Activated T-helper 1 cell treated with anti-CD3 and anti-CD28 coated beads, Interleukin-12 subunit alpha, Interleukin-12 subunit beta, Interleukin-2, Interleukin-4 antibody, amounts not matched to agents 30 ng/mL and 10 ng/mL and 1 ng/mL, durations not matched to agents 14 hours and 24 hours and 36 hours (primary cell): ENCODE measurements at regions not wholly inside any gene's neighbourhood (a gene's known extent, or its start where the extent isn't known, plus 50 kb on each side); places are given as distances from the start of the nearest gene placed in this dataset.
"Not testable (repeated sequence)": the region's sequence is repeated elsewhere in the genome, so short reads cannot be mapped to it uniquely, and the experiment has no call there.

Experiments
- DNase-seq: peaks from one replicate; pipeline ENCODE4 v3.0.0; 2021; ENCODE audit warnings: low spot score
- H3K27ac Mint-ChIP-seq: one replicate; pipeline ENCODE4 v1.8.0; 2021; ENCODE audit warnings: mild to moderate bottlenecking, mixed read lengths
- H3K27me3 Mint-ChIP-seq: one replicate; pipeline ENCODE4 v1.8.0; 2022; ENCODE audit warnings: mild to moderate bottlenecking, moderate library complexity, mixed read lengths; ENCODE audit not compliant: insufficient read depth
- H3K36me3 Mint-ChIP-seq: one replicate; pipeline ENCODE4 v1.8.0; 2021; ENCODE audit warnings: low read depth, mixed read lengths
- H3K4me1 Mint-ChIP-seq: one replicate; pipeline ENCODE4 v1.8.0; 2021; ENCODE audit warnings: low read depth, mixed read lengths
- H3K4me3 Mint-ChIP-seq: one replicate; pipeline ENCODE4 v1.8.0; 2021; ENCODE audit warnings: mild to moderate bottlenecking, moderate library complexity, mixed read lengths
- H3K9me3 Mint-ChIP-seq: one replicate; pipeline ENCODE4 v1.8.0; 2021; ENCODE audit warnings: mixed read lengths
- intact Hi-C: fragments of 100-400 bp; cut with micrococcal nuclease; formaldehyde crosslinking; loops from one replicate; pipeline ENCODE4 v1.15.1; 2024

DNA sequence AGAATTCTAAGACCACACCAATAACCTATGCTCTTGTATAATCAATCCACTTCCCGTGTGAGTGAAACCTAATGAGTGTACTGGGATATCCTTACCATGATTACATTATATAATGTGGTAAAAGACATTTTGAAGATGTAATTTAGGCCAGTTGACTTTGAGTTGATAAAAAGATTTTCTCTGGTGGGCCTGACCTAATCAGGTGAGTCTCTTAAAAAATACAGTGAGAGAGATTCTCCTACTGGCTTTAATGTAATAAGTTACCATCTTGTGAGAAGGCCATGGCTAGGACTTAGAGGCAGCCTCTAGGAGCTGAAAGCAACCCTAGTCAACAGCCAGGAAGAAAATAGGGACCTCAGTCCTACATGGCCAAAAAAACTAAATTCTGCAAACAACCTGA, 847.7 kb upstream of the HS3ST5 start:
- Mint-ChIP-seq H3K4me3 (no peak overlapping the region), H3K36me3 (no peaks in the 10 kb centered on the region), H3K27me3 (no peaks in the 10 kb centered on the region), H3K9me3 (no peaks in the 10 kb centered on the region), H3K4me1 (no peaks in the 10 kb centered on the region), H3K27ac (no peak overlapping the region)
- DNase-seq = no peak
- intact Hi-C loops = no loop called here

GRCh38 chr6:115175456-115175855, 832.6 kb upstream of the HS3ST5 start:
- H3K9me3 Mint-ChIP-seq, H3K27me3 Mint-ChIP-seq, intact Hi-C loops, H3K27ac Mint-ChIP-seq, H3K4me3 Mint-ChIP-seq, DNase-seq, H3K36me3 Mint-ChIP-seq, H3K4me1 Mint-ChIP-seq: not testable (repeated sequence)

DNA sequence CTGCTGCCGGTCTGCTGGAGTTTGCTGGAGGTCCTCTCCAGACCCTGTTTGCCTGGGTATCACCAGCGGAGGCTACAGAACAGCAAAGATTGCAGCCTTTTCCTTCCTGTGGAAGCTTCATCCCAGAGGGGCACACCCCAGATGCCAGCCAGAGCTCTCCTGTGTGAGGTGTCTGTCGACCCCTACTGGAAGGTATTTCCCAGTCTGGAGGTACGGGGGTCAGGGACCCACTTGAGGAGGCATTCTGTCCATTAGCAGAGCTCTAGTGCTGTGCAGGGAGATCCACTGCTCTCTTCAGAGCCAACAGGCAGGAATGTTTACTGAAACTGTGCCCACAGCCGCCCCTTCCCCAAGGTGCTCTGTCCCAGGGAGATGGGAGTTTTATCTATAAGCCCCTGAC, 823.1 kb upstream of the HS3ST5 start:
- H3K36me3 Mint-ChIP-seq, H3K4me3 Mint-ChIP-seq, H3K4me1 Mint-ChIP-seq, DNase-seq, H3K9me3 Mint-ChIP-seq, intact Hi-C loops, H3K27me3 Mint-ChIP-seq, H3K27ac Mint-ChIP-seq: not testable (repeated sequence)

DNA sequence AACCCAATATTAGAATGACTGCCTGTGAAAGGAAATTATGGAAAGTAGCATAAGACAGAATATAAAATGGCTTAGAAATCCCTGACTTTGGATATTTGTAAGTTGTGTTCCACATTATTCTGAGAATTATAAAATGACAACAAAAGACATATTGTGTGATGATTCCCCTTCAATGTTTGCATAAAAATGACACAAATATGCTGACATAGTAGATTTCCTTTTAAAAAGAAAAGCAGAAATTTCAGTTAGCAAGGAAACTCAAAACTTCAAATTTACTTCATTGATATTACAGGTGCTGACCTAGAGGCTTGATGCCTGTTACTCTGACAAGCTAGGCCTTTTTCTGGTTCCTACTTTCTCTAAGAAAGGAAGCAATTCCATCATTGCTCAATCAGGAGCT, 816.9 kb upstream of the HS3ST5 start:
- Mint-ChIP-seq H3K4me1 (no peaks in the 10 kb centered on the region), H3K4me3 (no peak overlapping the region), H3K9me3 (peaks cover 15% of the 10 kb centered on the region), H3K36me3 (no peaks in the 10 kb centered on the region), H3K27me3 (no peaks in the 10 kb centered on the region), H3K27ac (no peak overlapping the region)
- no peak for DNase-seq
- intact Hi-C loops = no loop called here

- peaks cover 11% of the 10 kb centered on the region for H3K9me3 Mint-ChIP-seq
- H3K27ac Mint-ChIP-seq = no peak overlapping the region
- no peaks in the 10 kb centered on the region for H3K27me3 Mint-ChIP-seq
- DNase-seq = no peak
- no peaks in the 10 kb centered on the region for H3K36me3 Mint-ChIP-seq
- intact Hi-C loops = no loop called here
- no peaks in the 10 kb centered on the region for H3K4me1 Mint-ChIP-seq
- H3K4me3 Mint-ChIP-seq = no peak overlapping the region
Measured at GRCh38 chr6:115137910-115138309, 795.1 kb upstream of the HS3ST5 start.

DNA sequence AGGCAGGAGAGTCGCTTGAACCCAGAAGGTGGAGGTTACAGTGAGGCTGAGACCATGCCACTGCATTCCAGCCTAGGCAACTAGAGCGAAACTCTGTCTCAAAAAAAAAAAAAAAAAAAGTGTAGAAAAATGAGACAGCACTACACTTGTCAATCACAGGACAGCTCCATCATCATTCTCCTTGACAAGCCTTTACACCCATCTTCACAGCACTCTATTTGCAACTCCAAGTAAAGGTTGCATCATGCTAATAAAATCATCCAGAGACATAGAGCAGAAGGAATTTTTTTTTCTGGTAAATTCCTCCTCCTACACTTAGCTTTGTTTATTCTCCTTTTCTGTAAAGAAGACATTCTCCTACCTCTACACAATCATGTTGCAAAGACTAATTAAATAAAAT, 791.0 kb upstream of the HS3ST5 start:
- H3K27ac Mint-ChIP-seq = no peak overlapping the region
- H3K4me1 Mint-ChIP-seq = no peaks in the 10 kb centered on the region
- no peak for DNase-seq
- H3K36me3 Mint-ChIP-seq = no peaks in the 10 kb centered on the region
- no peak overlapping the region for H3K4me3 Mint-ChIP-seq
- no peaks in the 10 kb centered on the region for H3K27me3 Mint-ChIP-seq
- intact Hi-C loops = no loop called here
- H3K9me3 Mint-ChIP-seq = peaks cover 13% of the 10 kb centered on the region

- intact Hi-C loops = no loop called here
- Mint-ChIP-seq H3K27me3 (no peaks in the 10 kb centered on the region), H3K4me3 (no peak overlapping the region), H3K27ac (no peak overlapping the region), H3K9me3 (peaks cover 10% of the 10 kb centered on the region), H3K4me1 (no peaks in the 10 kb centered on the region), H3K36me3 (no peaks in the 10 kb centered on the region)
- no peak for DNase-seq
Measured at GRCh38 chr6:115131709-115132490, 789.1 kb upstream of the HS3ST5 start.

DNA sequence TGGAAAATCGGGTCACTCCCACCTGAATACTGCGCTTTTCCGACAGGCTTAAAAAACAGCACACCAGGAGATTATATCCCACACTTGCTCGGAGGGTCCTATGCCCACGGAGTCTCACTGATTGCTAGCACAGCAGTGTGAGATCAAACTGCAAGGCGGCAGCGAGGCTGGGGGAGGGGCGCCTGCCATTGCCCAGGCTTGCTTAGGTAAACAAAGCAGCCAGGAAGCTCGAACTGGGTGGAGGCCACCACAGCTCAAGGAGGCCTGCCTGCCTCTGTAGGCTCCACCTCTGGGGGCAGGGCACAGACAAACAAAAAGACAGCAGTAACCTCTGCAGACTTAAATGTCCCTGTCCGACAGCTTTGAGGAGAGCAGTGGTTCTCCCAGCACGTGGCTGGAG, 778.7 kb upstream of the HS3ST5 start:
- H3K27me3 Mint-ChIP-seq, intact Hi-C loops, DNase-seq, H3K36me3 Mint-ChIP-seq, H3K27ac Mint-ChIP-seq, H3K4me1 Mint-ChIP-seq, H3K9me3 Mint-ChIP-seq, H3K4me3 Mint-ChIP-seq: not testable (repeated sequence)

DNA sequence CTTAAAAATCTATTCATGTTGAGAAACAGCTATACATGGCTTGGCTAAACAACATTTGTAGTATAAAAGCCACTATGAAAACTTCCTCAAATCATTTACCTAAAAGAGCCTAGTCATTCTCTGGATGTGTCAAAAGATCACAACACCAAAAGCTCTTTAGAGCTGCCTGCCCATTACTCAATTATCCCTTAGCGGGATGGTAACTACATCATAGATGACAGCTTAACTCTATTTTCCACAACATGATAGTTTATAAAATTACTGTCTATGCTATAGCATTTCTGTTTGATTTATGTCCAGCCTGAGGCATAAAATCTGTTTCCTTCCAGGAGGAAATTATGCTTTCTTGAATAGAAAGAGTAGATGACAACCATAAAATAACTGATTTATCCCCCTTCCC, 777.6 kb upstream of the HS3ST5 start:
- Mint-ChIP-seq H3K36me3 (no peaks in the 10 kb centered on the region), H3K9me3 (no peaks in the 10 kb centered on the region), H3K27me3 (no peaks in the 10 kb centered on the region), H3K4me3 (no peak overlapping the region), H3K4me1 (no peaks in the 10 kb centered on the region), H3K27ac (no peak overlapping the region)
- no peak for DNase-seq
- intact Hi-C loops = no loop called here

- Mint-ChIP-seq H3K4me3 (no peak overlapping the region), H3K36me3 (no peaks in the 10 kb centered on the region), H3K27ac (no peak overlapping the region), H3K27me3 (no peaks in the 10 kb centered on the region), H3K4me1 (no peaks in the 10 kb centered on the region), H3K9me3 (peaks cover 9% of the 10 kb centered on the region)
- DNase-seq = no peak
- intact Hi-C loops = no loop called here
Measured at GRCh38 chr6:115091461-115091860, 748.6 kb upstream of the HS3ST5 start.

- H3K4me3 Mint-ChIP-seq = no peak overlapping the region
- peaks cover 11% of the 10 kb centered on the region for H3K9me3 Mint-ChIP-seq
- intact Hi-C loops = no loop called here
Measured at GRCh38 chr6:115078555-115078954, 735.7 kb upstream of the HS3ST5 start.

GRCh38 chr6:115071962-115072361, 729.1 kb upstream of the HS3ST5 start:
- intact Hi-C loops = no loop called here
- no peak overlapping the region for H3K27ac Mint-ChIP-seq
- H3K36me3 Mint-ChIP-seq = no peaks in the 10 kb centered on the region
- no peaks in the 10 kb centered on the region for H3K4me1 Mint-ChIP-seq
- no peak for DNase-seq
- peaks cover 6% of the 10 kb centered on the region for H3K9me3 Mint-ChIP-seq
- no peak overlapping the region for H3K4me3 Mint-ChIP-seq
- no peaks in the 10 kb centered on the region for H3K27me3 Mint-ChIP-seq

More at GRCh38 chr6:115078555-115078954, 735.7 kb upstream of the HS3ST5 start:
- H3K36me3 Mint-ChIP-seq = no peaks in the 10 kb centered on the region
- H3K4me1 Mint-ChIP-seq = no peaks in the 10 kb centered on the region
- H3K27ac Mint-ChIP-seq = no peak overlapping the region
- no peaks in the 10 kb centered on the region for H3K27me3 Mint-ChIP-seq
- no peak for DNase-seq

DNA sequence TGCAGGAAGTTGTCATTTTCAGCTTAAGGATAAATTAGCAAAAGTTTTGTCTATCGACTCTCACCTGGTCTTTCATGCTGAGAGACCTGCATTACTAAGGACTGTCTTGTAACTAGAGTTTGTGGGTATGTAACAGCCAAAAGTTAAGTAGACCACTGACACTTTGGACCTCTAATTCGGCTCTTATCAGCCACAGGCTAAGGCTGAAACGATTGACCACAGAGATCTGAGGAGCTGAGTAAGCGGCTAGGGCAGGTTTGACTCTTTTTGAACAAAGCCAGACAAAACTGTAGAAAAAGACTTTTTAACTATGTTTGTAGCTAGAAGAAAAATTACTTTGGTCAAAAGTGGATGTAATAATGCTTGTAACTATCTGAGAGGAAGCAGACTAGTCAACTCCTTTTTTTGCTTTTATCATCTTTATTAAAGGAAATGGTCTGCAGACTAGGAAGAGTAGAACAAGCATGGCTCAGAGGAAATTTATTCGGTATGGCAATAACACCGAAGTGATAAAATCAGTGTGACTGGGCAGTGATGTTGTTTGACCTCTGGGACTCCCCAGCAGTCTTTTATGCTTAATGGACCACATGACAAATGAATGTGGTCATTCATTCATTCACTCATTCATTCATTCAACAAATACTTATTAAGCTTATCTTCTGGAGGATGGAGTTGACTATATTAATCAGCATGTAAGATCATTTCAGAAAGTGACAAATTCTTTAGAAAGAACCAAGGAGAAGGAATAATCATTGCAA, 725.0 kb upstream of the HS3ST5 start:
- Mint-ChIP-seq H3K4me1 (no peaks in the 10 kb centered on the region), H3K9me3 (peaks cover 8% of the 10 kb centered on the region), H3K27me3 (no peaks in the 10 kb centered on the region), H3K27ac (no peak overlapping the region), H3K36me3 (no peaks in the 10 kb centered on the region), H3K4me3 (no peak overlapping the region)
- intact Hi-C loops = no loop called here
- DNase-seq = no peak
